ENCODE measurements at regions not wholly inside any gene's neighbourhood (a gene's known extent, or its start where the extent isn't known, plus 50 kb on each side); places are given as distances from the start of the nearest gene placed in this dataset.

- no peaks in the 10 kb centered on the region for H3K9me3 ChIP-seq (ENCODE audit: control insufficient read depth, insufficient read depth, low read depth, low read length)
- ChIA-PET CTCF (no interaction called here), POLR2A (no interaction called here)
- no peak for TF ChIP-seq ZNF302 (tag by site-specific recombination; IDR thresholded peaks at IDR 0.05; ENCODE audit: low read depth)
- TF ChIP-seq ZSCAN4 (tag by site-specific recombination; IDR thresholded peaks at IDR 0.05) = no peak
- TF ChIP-seq ZBTB21 (tag by site-specific recombination; IDR thresholded peaks at IDR 0.05) = no peak
- TF ChIP-seq ZNF571 (tag by site-specific recombination; IDR thresholded peaks at IDR 0.05) = no peak
- no peak for TF ChIP-seq REST (tag by site-specific recombination; IDR thresholded peaks at IDR 0.05)
- TF ChIP-seq ELK4 (IDR thresholded peaks at IDR 0.05; ENCODE audit: borderline replicate concordance, low read depth, low read length) = no peak
- no peak for TF ChIP-seq ZNF621 (tag by site-specific recombination; IDR thresholded peaks at IDR 0.05)
- TF ChIP-seq ZNF148 (tag by site-specific recombination; IDR thresholded peaks at IDR 0.05; ENCODE audit: borderline replicate concordance) = no peak
- TF ChIP-seq ZNF777 (tag by site-specific recombination; IDR thresholded peaks at IDR 0.05; ENCODE audit: borderline replicate concordance) = no peak
- TF ChIP-seq SP3 (tag by site-specific recombination; IDR thresholded peaks at IDR 0.05) = no peak
- H3K36me3 ChIP-seq (ENCODE audit: control insufficient read depth in 2 of 2, insufficient read depth in 1 of 2, low read length in 2 of 2) = no peaks in the 10 kb centered on the region
- no peaks in the 10 kb centered on the region for H3K4me1 ChIP-seq (ENCODE audit: control insufficient read depth, insufficient read depth, low read length)
- no peak overlapping the region for H3K4me3 ChIP-seq (ENCODE audit: low read depth, low read length)
- H3K27ac ChIP-seq (ENCODE audit: extremely low read depth, low read depth, low read length) = no peak overlapping the region
Measured at GRCh38 chr18:30385684-30386083, 656.9 kb downstream of the DSC3 start.

- H3K36me3 ChIP-seq (ENCODE audit: control insufficient read depth in 2 of 2, insufficient read depth in 1 of 2, low read length in 2 of 2) = no peaks in the 10 kb centered on the region
- ChIA-PET CTCF (interaction anchor here (0.6 to 0.7 kb wide), 2 partner anchors 243 to 491 kb away, joined by 3 to 4 read pairs; no protein-coding TSS in a partner anchor), POLR2A (no interaction called here)
- no peak overlapping the region for H3K4me3 ChIP-seq (ENCODE audit: low read depth, low read length)
- no peaks in the 10 kb centered on the region for H3K9me3 ChIP-seq (ENCODE audit: control insufficient read depth, insufficient read depth, low read depth, low read length)
- H3K4me1 ChIP-seq (ENCODE audit: control insufficient read depth, insufficient read depth, low read length) = no peaks in the 10 kb centered on the region
- TF ChIP-seq PRDM2 (tag by site-specific recombination; IDR thresholded peaks at IDR 0.05; ENCODE audit: borderline replicate concordance) (no peak), HOXD13 (CRISPR knock-in tag; IDR thresholded peaks at IDR 0.05; ENCODE audit: borderline replicate concordance) (no peak), GLI2 (tag by site-specific recombination; IDR thresholded peaks at IDR 0.05; ENCODE audit: borderline replicate concordance, low read depth) (no peak), ZNF664 (tag by site-specific recombination; IDR thresholded peaks at IDR 0.05) (no peak), ZNF692 (tag by site-specific recombination; IDR thresholded peaks at IDR 0.05) (no peak), ZNF214 (tag by site-specific recombination; IDR thresholded peaks at IDR 0.05; ENCODE audit: borderline replicate concordance) (no peak)
- no peak overlapping the region for H3K27ac ChIP-seq (ENCODE audit: extremely low read depth, low read depth, low read length)
Measured at GRCh38 chr18:30381826-30382225, 660.7 kb downstream of the DSC3 start.
